ENCODE measurements at regions not wholly inside any gene's neighbourhood (a gene's known extent, or its start where the extent isn't known, plus 50 kb on each side); places are given as distances from the start of the nearest gene placed in this dataset.

DNA sequence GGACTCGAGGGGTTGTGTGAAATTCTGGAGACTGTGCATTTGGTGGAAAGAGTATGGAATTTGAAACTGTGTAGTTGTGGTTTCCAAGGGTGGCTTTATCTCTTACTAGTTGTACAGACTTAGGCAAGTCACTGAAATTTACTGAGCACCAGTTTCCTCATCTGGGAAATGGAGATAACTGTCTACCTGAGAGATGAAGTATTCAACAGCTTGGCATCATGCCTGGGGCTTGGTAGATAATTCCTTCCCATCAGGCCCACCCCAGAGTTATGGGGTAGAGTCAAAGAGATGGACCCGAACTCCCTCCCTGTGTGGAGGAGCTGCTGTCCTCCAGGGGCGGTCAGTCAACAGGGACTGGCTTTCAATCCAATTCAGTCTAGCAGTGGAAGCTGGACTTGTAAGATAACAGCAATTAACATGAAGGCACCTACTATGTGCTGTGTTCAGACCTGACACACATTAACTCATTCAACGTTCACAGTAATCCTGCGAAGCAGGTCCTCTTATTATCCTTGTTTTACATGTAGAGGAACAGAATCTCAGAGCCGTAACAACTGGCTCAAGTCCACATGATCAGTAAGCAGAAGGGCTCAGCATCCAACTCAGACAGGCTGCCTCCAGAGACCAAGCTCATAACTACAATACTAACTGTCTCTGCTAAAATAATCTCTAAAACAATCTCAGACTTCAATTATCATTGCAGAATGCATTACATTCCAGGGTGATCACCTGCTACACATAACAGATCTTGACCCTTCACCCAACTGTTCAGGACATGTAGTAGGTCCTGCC lies 432.1 kb downstream of the LPIN1 start:
- Histone ChIP-seq H3K36me3 (ENCODE audit: control insufficient read depth in 2 of 2, extremely low read depth in 1 of 2, insufficient read depth in 2 of 2, low read length in 2 of 2) (no peaks in the 10 kb centered on the region), H3K9me1 (replicated peaks; ENCODE audit: control insufficient read depth, extremely low read depth, insufficient read depth, low read length) (no peaks in the 10 kb centered on the region), H4K20me1 (replicated peaks; ENCODE audit: control insufficient read depth, extremely low read depth, insufficient read depth, low read length) (no peaks in the 10 kb centered on the region), H3K9me3 (replicated peaks; ENCODE audit: control insufficient read depth, insufficient read depth, low read length) (no peaks in the 10 kb centered on the region), H3K9ac (replicated peaks; ENCODE audit: extremely low read depth, insufficient read depth, low read length) (no peak overlapping the region), H3K79me2 (ENCODE audit: control insufficient read depth, insufficient read depth, low read length) (no peaks in the 10 kb centered on the region), H3K4me1 (ENCODE audit: control insufficient read depth, extremely low read depth, insufficient read depth, low read length) (peaks cover 20% of the 10 kb centered on the region), H3K4me3 (replicated peaks in 1 of 3; ENCODE audit: insufficient read depth in 1 of 3, low read depth in 1 of 3, low read length in 3 of 3) (no peak overlapping the region), H2AFZ (ENCODE audit: low read depth, low read length) (no peak overlapping the region), H3K27ac (ENCODE audit: insufficient read depth, low read depth, low read length) (no peak overlapping the region), H3K27me3 (ENCODE audit: control insufficient read depth in 2 of 2, insufficient read depth in 2 of 2, low read length in 2 of 2) (no peaks in the 10 kb centered on the region), H3K4me2 (ENCODE audit: insufficient read depth, low read length) (no peak overlapping the region)
- ChIA-PET POLR2A (no interaction called here), CTCF (interaction anchor here (1.0 to 1.5 kb wide), 3 partner anchors 9 to 829 kb away, joined by 4 read pairs; no protein-coding TSS in a partner anchor)
- no TSS peak for BruUV-seq (replicated peaks)
- dilution Hi-C loops (cut with MboI; ENCODE audit: extremely low pct_ligation_motif_present, low sequenced_read_pairs): no loop called here
- intact Hi-C loops (cut with micrococcal nuclease): loop anchor here (10.0 kb wide), 2 partner anchors 616 to 776 kb away; no protein-coding TSS in a partner anchor
- TF ChIP-seq GATA2 (IDR thresholded peaks at IDR 0.05; ENCODE audit: insufficient read depth, insufficient read length, low read depth, low read length): no peak
- TF ChIP-seq POLR2AphosphoS5 (IDR thresholded peaks at IDR 0.05; ENCODE audit: insufficient read depth, low read depth, low read length): no peak
- DNase-seq (ENCODE audit: low read depth, low spot score) (no peak), FAIRE-seq (no peak)

GRCh38 chr2:12180031-12180430 lies 433.6 kb downstream of the LPIN1 start:
- Histone ChIP-seq H3K27me3 (ENCODE audit: control insufficient read depth in 2 of 2, insufficient read depth in 2 of 2, low read length in 2 of 2) (peaks cover 0 to 1% of the 10 kb centered on the region in 2 experiments), H3K4me1 (ENCODE audit: control insufficient read depth, extremely low read depth, insufficient read depth, low read length) (peaks cover 20% of the 10 kb centered on the region), H4K20me1 (replicated peaks; ENCODE audit: control insufficient read depth, extremely low read depth, insufficient read depth, low read length) (no peaks in the 10 kb centered on the region), H3K79me2 (ENCODE audit: control insufficient read depth, insufficient read depth, low read length) (no peaks in the 10 kb centered on the region), H3K4me2 (ENCODE audit: insufficient read depth, low read length) (no peak overlapping the region), H3K4me3 (replicated peaks in 1 of 3; ENCODE audit: insufficient read depth in 1 of 3, low read depth in 1 of 3, low read length in 3 of 3) (no peak overlapping the region), H3K36me3 (ENCODE audit: control insufficient read depth in 2 of 2, extremely low read depth in 1 of 2, insufficient read depth in 2 of 2, low read length in 2 of 2) (no peaks in the 10 kb centered on the region), H3K9ac (replicated peaks; ENCODE audit: extremely low read depth, insufficient read depth, low read length) (no peak overlapping the region), H3K9me3 (replicated peaks; ENCODE audit: control insufficient read depth, insufficient read depth, low read length) (no peaks in the 10 kb centered on the region), H3K9me1 (replicated peaks; ENCODE audit: control insufficient read depth, extremely low read depth, insufficient read depth, low read length) (no peaks in the 10 kb centered on the region), H2AFZ (ENCODE audit: low read depth, low read length) (no peak overlapping the region), H3K27ac (ENCODE audit: insufficient read depth, low read depth, low read length) (no peak overlapping the region)
- DNase-seq (ENCODE audit: low read depth, low spot score) (no peak), FAIRE-seq (no peak)
- dilution Hi-C loops (cut with MboI; ENCODE audit: extremely low pct_ligation_motif_present, low sequenced_read_pairs): no loop called here
- ChIA-PET POLR2A (no interaction called here), CTCF (no interaction called here)
- TF ChIP-seq POLR2AphosphoS5 (IDR thresholded peaks at IDR 0.05; ENCODE audit: insufficient read depth, low read depth, low read length) (no peak), EZH2 (IDR thresholded peaks at IDR 0.05; ENCODE audit: borderline replicate concordance, low read depth, low read length, severe bottlenecking) (no peak), JUN (IDR thresholded peaks at IDR 0.05; ENCODE audit: borderline replicate concordance, insufficient read depth, insufficient read length, low read depth) (no peak), POLR2A (IDR thresholded peaks at IDR 0.05; ENCODE audit: low read depth, low read length) (no peak), MAX (IDR thresholded peaks at IDR 0.05; ENCODE audit: insufficient read depth, insufficient read length) (no peak), MYC (IDR thresholded peaks at IDR 0.05; ENCODE audit: low read depth, low read length) (no peak), GATA2 (IDR thresholded peaks at IDR 0.05; ENCODE audit: insufficient read depth, insufficient read length, low read depth, low read length) (no peak), FOS (IDR thresholded peaks at IDR 0.05; ENCODE audit: borderline replicate concordance, insufficient read depth, low read length) (no peak)
- TF ChIP-seq, protein P1, sequence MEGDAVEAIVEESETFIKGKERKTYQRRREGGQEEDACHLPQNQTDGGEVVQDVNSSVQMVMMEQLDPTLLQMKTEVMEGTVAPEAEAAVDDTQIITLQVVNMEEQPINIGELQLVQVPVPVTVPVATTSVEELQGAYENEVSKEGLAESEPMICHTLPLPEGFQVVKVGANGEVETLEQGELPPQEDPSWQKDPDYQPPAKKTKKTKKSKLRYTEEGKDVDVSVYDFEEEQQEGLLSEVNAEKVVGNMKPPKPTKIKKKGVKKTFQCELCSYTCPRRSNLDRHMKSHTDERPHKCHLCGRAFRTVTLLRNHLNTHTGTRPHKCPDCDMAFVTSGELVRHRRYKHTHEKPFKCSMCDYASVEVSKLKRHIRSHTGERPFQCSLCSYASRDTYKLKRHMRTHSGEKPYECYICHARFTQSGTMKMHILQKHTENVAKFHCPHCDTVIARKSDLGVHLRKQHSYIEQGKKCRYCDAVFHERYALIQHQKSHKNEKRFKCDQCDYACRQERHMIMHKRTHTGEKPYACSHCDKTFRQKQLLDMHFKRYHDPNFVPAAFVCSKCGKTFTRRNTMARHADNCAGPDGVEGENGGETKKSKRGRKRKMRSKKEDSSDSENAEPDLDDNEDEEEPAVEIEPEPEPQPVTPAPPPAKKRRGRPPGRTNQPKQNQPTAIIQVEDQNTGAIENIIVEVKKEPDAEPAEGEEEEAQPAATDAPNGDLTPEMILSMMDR (IDR thresholded peaks at IDR 0.05; ENCODE audit: extremely low read depth in 1 of 2, insufficient read depth in 1 of 2, low read depth in 1 of 2, low read length in 2 of 2): no peak
- intact Hi-C loops (cut with micrococcal nuclease): no loop called here
- BruUV-seq (replicated peaks): no TSS peak

All from endothelial cell of umbilical vein (primary cell).